ENCODE measurements at regions not wholly inside any gene's neighbourhood (a gene's known extent, or its start where the extent isn't known, plus 50 kb on each side); places are given as distances from the start of the nearest gene placed in this dataset.
"Not testable (repeated sequence)": the region's sequence is repeated elsewhere in the genome, so short reads cannot be mapped to it uniquely, and the experiment has no call there.

- H3K27ac Mint-ChIP-seq, result no peak overlapping the region
- ChIA-PET CTCF (no interaction called here), POLR2A (no interaction called here)
- no peak overlapping the region for H3K4me3 Mint-ChIP-seq
- no peaks in the 10 kb centered on the region for H3K9me3 Mint-ChIP-seq
- no peaks in the 10 kb centered on the region for H3K27me3 Mint-ChIP-seq
- no peaks in the 10 kb centered on the region for H3K4me1 Mint-ChIP-seq
- DNase-seq, result no peak
- H3K36me3 Mint-ChIP-seq (ENCODE audit: low read depth), result no peaks in the 10 kb centered on the region
Observed at GRCh38 chr2:40666398-40666797, 214.5 kb upstream of the SLC8A1 start.

- Mint-ChIP-seq H3K4me1 (no peaks in the 10 kb centered on the region), H3K27ac (no peak overlapping the region), H3K4me3 (no peak overlapping the region), H3K36me3 (ENCODE audit: low read depth) (no peaks in the 10 kb centered on the region), H3K27me3 (no peaks in the 10 kb centered on the region), H3K9me3 (peaks cover 8% of the 10 kb centered on the region)
- POLR2A ChIA-PET, result no interaction called here
- no peak for DNase-seq
- CTCF ChIA-PET, result no interaction called here
Observed at GRCh38 chr2:40668425-40668824, 216.5 kb upstream of the SLC8A1 start.

GRCh38 chr2:40676134-40676790, 224.4 kb upstream of the SLC8A1 start:
- POLR2A ChIA-PET; H3K27ac Mint-ChIP-seq; CTCF ChIA-PET; H3K27me3 Mint-ChIP-seq; H3K4me1 Mint-ChIP-seq; H3K36me3 Mint-ChIP-seq (ENCODE audit: low read depth); H3K4me3 Mint-ChIP-seq; DNase-seq: not testable (repeated sequence)
- H3K9me3 Mint-ChIP-seq, result peaks cover 23% of the 10 kb centered on the region

- H3K27me3 Mint-ChIP-seq, result no peaks in the 10 kb centered on the region
- H3K9me3 Mint-ChIP-seq, result peaks cover 19% of the 10 kb centered on the region
- H3K27ac Mint-ChIP-seq, result no peak overlapping the region
- H3K4me3 Mint-ChIP-seq, result no peak overlapping the region
- H3K4me1 Mint-ChIP-seq, result no peaks in the 10 kb centered on the region
- H3K36me3 Mint-ChIP-seq (ENCODE audit: low read depth), result no peaks in the 10 kb centered on the region
- DNase-seq, result no peak
- CTCF ChIA-PET, result no interaction called here
- POLR2A ChIA-PET, result no interaction called here
Observed at GRCh38 chr2:40680547-40680946, 228.7 kb upstream of the SLC8A1 start.

DNA sequence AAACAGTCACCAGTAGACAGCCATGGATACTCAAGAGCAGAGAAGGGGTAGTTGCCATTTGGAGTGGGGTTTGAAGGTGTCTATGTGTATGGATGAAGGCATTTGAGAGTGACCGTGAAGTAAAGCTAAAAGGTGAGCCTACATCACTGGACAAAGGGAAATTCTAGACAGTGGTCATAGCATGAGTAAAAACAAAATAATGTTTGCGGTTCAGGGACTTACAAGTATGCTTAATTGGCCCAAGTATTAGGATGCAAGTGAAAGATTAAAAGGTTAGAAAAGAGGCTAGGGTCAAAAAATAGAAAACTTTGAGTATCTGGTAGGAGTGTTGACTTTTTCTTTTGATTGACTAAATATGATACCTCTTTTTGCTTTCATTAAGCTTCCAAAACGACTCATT, 238.1 kb upstream of the SLC8A1 start:
- peaks cover 9% of the 10 kb centered on the region for H3K9me3 Mint-ChIP-seq
- no peaks in the 10 kb centered on the region for H3K36me3 Mint-ChIP-seq (ENCODE audit: low read depth)
- no peaks in the 10 kb centered on the region for H3K4me1 Mint-ChIP-seq
- ChIA-PET CTCF (no interaction called here), POLR2A (no interaction called here)
- H3K27ac Mint-ChIP-seq, result no peak overlapping the region
- no peak for DNase-seq
- no peak overlapping the region for H3K4me3 Mint-ChIP-seq
- no peaks in the 10 kb centered on the region for H3K27me3 Mint-ChIP-seq

- ChIA-PET POLR2A (no interaction called here), CTCF (no interaction called here)
- no peaks in the 10 kb centered on the region for H3K27me3 Mint-ChIP-seq
- DNase-seq, result no peak
- H3K27ac Mint-ChIP-seq, result no peak overlapping the region
- no peaks in the 10 kb centered on the region for H3K4me1 Mint-ChIP-seq
- H3K36me3 Mint-ChIP-seq (ENCODE audit: low read depth), result no peaks in the 10 kb centered on the region
- peaks cover 9% of the 10 kb centered on the region for H3K9me3 Mint-ChIP-seq
- H3K4me3 Mint-ChIP-seq, result no peak overlapping the region
Observed at GRCh38 chr2:40690525-40690924, 238.6 kb upstream of the SLC8A1 start.

DNA sequence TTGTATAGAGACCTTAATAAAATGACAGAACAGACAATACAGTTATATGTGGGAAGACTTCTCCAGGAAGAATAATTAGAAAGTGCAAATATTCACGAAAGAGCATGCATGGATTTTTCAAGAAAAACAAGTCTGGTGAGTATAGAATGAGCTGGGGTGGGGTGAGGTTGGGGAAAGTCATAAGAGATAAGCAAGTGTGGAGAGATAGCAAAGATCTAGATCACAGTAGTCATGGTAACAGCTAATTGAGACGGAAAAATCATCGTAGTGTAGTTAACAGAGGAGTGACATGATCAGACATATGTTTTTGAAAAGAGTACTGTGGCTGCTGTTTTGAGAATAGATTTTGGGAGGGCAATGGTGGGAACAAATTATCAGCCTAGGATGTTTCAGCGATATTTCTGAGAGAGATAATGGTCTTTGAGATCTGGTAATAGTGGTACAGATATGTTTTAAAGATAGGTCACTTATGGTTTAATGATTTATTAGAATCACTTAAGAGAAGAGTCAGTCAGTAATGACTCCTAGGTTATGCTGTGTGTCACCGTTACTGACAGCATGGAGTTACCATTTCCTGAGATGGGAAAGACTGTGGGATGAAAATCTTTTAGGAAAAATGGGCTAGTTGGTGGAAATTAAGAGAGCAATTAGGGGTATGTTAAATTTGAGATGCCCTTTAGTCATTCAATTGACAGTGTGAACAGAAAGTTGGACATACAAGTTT, 248.5 kb upstream of the SLC8A1 start:
- Mint-ChIP-seq H3K4me1 (no peaks in the 10 kb centered on the region), H3K27ac (no peak overlapping the region), H3K9me3 (no peaks in the 10 kb centered on the region), H3K36me3 (ENCODE audit: low read depth) (no peaks in the 10 kb centered on the region), H3K27me3 (no peaks in the 10 kb centered on the region), H3K4me3 (no peak overlapping the region)
- CTCF ChIA-PET, result no interaction called here
- POLR2A ChIA-PET, result no interaction called here
- no peak for DNase-seq

DNA sequence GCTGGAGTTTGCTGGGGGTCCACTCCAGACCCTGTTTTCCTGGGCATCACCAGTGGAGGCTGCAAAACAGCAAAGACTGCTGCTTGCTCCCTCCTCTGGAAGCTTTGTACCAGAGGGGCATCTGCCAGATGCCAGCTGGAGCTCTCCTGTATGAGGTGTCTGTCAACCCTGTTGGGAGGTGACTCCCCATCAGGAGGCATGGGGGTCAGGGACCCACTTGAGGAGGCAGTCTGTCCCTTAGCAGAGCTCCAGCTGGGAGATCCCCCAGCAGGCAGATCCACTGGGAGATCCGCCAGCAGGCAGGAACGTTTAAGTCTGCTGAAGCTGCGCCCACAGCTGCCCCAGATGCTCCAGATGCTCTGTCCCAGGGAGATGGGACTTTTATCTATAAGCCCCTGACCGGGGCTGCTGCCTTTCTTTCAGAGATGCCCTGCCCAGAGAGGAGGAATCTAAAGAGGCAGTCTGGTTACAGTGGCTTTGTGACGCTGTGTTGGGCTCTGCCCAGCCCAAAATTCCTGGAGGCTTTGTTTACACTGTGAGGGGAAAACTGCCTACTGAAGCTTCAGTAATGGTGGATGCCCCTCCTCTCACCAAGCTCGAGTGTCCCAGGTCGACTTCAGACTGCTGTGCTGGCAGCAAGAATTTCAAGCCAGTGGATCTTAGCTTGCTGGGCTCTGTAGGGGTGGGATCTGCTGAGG, 260.5 kb upstream of the SLC8A1 start:
- H3K27ac Mint-ChIP-seq; CTCF ChIA-PET; H3K27me3 Mint-ChIP-seq; H3K36me3 Mint-ChIP-seq (ENCODE audit: low read depth); H3K9me3 Mint-ChIP-seq; POLR2A ChIA-PET; H3K4me3 Mint-ChIP-seq; DNase-seq; H3K4me1 Mint-ChIP-seq: not testable (repeated sequence)

DNA sequence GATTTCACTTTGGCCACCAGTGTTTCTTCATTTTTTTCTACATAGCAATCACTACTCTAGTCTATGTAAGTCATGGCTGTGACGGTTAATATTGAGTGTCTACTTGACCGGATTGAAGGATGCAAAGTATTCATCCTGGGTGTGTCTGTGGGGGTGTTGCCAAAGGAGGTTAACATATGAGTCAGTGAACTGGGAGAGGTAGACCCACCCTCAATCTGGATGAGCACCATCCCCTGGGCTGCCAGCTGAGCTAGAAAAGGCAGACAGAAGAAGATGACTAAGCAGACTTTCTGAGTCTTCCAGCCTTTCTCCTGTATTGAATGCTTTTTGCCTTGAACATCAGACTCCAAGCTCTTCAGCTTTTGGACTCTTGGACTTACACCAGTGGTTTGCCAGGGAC, 265.0 kb upstream of the SLC8A1 start:
- no peak overlapping the region for H3K27ac Mint-ChIP-seq
- ChIA-PET POLR2A (no interaction called here), CTCF (no interaction called here)
- H3K4me1 Mint-ChIP-seq, result no peaks in the 10 kb centered on the region
- no peak for DNase-seq
- no peak overlapping the region for H3K4me3 Mint-ChIP-seq
- no peaks in the 10 kb centered on the region for H3K9me3 Mint-ChIP-seq
- no peaks in the 10 kb centered on the region for H3K27me3 Mint-ChIP-seq
- no peaks in the 10 kb centered on the region for H3K36me3 Mint-ChIP-seq (ENCODE audit: low read depth)

- no peak overlapping the region for H3K27ac Mint-ChIP-seq
- H3K36me3 Mint-ChIP-seq (ENCODE audit: low read depth), result no peaks in the 10 kb centered on the region
- DNase-seq, result no peak
- H3K9me3 Mint-ChIP-seq, result no peaks in the 10 kb centered on the region
- ChIA-PET CTCF (no interaction called here), POLR2A (no interaction called here)
- H3K4me1 Mint-ChIP-seq, result no peaks in the 10 kb centered on the region
- H3K27me3 Mint-ChIP-seq, result no peaks in the 10 kb centered on the region
- H3K4me3 Mint-ChIP-seq, result no peak overlapping the region
Observed at GRCh38 chr2:40719414-40719813, 267.5 kb upstream of the SLC8A1 start.

DNA sequence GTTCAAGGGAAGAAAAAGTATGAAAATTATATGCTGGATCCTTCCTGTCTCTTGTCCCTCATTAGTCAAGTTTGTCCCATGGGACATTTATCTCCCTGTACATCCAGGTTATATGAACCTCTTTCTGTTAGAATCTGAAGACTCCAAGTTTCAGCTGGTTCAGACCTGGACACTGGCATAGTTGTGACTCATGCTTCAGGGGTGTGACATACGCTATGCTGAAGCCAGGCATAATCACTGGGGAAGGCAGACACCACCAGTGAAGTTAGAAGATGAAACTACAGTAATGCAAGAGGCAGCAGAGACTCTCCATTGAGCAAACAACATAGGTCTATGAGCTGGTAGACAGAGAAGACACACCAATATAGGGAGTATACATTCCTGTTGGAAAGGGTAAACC, 269.7 kb upstream of the SLC8A1 start:
- H3K27ac Mint-ChIP-seq, result no peak overlapping the region
- no peaks in the 10 kb centered on the region for H3K36me3 Mint-ChIP-seq (ENCODE audit: low read depth)
- no peaks in the 10 kb centered on the region for H3K27me3 Mint-ChIP-seq
- H3K9me3 Mint-ChIP-seq, result peaks cover 4% of the 10 kb centered on the region
- no peaks in the 10 kb centered on the region for H3K4me1 Mint-ChIP-seq
- CTCF ChIA-PET, result no interaction called here
- POLR2A ChIA-PET, result no interaction called here
- H3K4me3 Mint-ChIP-seq, result no peak overlapping the region
- DNase-seq, result no peak

GRCh38 chr2:40723194-40723593, 271.3 kb upstream of the SLC8A1 start:
- Mint-ChIP-seq H3K4me1 (no peaks in the 10 kb centered on the region), H3K9me3 (peaks cover 4% of the 10 kb centered on the region), H3K36me3 (ENCODE audit: low read depth) (no peaks in the 10 kb centered on the region), H3K27me3 (no peaks in the 10 kb centered on the region), H3K27ac (no peak overlapping the region), H3K4me3 (no peak overlapping the region)
- ChIA-PET POLR2A (no interaction called here), CTCF (no interaction called here)
- no peak for DNase-seq

DNA sequence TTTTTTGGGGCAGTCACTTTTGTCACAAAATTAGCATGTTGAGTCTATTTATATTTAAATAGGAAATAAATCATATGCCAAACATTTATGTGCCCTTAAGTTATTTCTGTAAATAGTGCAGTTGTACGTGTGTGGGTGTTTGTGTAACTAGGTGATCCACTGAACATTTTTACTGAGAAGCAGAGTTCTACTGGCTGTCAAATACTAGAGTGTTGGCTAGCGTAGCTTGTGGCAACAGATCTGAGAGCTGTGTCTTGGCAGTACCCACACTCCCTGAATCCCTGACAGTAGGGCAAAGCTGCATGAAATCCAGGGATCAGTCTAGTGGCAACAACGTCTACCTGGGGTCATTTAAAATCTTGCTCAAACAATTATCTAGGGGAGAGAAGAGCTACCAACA, 273.1 kb upstream of the SLC8A1 start:
- H3K9me3 Mint-ChIP-seq, result peaks cover 4% of the 10 kb centered on the region
- POLR2A ChIA-PET, result no interaction called here
- H3K27me3 Mint-ChIP-seq, result no peaks in the 10 kb centered on the region

DNA sequence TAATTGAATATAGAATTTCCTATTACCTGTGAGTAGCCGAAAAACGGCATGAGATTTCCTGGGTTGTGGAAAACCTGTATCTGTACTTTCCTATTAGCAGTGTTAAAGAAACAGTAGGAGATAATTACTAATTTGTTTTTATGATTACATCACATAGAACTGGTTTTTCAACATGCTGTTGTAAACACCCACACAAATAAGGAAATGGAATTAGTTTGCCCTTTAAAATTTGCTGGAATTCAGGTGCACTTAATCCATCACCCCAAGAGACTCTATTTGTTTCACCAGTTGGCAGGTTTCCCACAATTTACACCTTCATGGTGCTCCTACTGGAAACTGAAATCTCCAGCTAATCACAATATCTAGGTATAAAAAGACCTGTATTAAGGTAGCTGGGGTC, 274.1 kb upstream of the SLC8A1 start:
- ChIA-PET CTCF (no interaction called here), POLR2A (no interaction called here)
- H3K9me3 Mint-ChIP-seq, result peaks cover 4% of the 10 kb centered on the region
- H3K36me3 Mint-ChIP-seq (ENCODE audit: low read depth), result no peaks in the 10 kb centered on the region
- H3K27ac Mint-ChIP-seq, result no peak overlapping the region
- DNase-seq, result no peak
- H3K4me3 Mint-ChIP-seq, result no peak overlapping the region
- H3K27me3 Mint-ChIP-seq, result no peaks in the 10 kb centered on the region
- no peaks in the 10 kb centered on the region for H3K4me1 Mint-ChIP-seq

More for the DNA sequence above, 273.1 kb upstream of the SLC8A1 start:
- Mint-ChIP-seq H3K4me3 (no peak overlapping the region), H3K4me1 (no peaks in the 10 kb centered on the region), H3K36me3 (ENCODE audit: low read depth) (no peaks in the 10 kb centered on the region), H3K27ac (no peak overlapping the region)
- CTCF ChIA-PET, result no interaction called here
- DNase-seq, result no peak

Measured in activated CD4-positive, alpha-beta memory T cell treated with anti-CD3 and anti-CD28 coated beads, Interleukin-2, amount 10 ng/mL, durations not matched to agents 7 days and 5 days (primary cell).